OCI-LY7 (cell line): ENCODE measurements at regions not wholly inside any gene's neighbourhood (a gene's known extent, or its start where the extent isn't known, plus 50 kb on each side); places are given as distances from the start of the nearest gene placed in this dataset.

Experiments
- EZH2phosphoT487 ChIP-seq: fragments of 200-600 bp; sonication (generic); IDR thresholded peaks from 2 replicates; pipeline ENCODE4 v1.6.1; 2018; ENCODE audit warnings: low read depth, borderline replicate concordance, mild to moderate bottlenecking, mixed run types, antibody characterized with exemption, low read length, moderate library complexity, mixed read lengths
- TF ChIP-seq, protein P1 (sequence below): fragments of 200-600 bp; sonication (generic); conservative IDR thresholded peaks from 2 replicates; pipeline ENCODE4 v1.5.1; 2014; ENCODE audit warnings: mild to moderate bottlenecking, antibody characterized with exemption, low read length, moderate library complexity, mixed read lengths

DNA sequence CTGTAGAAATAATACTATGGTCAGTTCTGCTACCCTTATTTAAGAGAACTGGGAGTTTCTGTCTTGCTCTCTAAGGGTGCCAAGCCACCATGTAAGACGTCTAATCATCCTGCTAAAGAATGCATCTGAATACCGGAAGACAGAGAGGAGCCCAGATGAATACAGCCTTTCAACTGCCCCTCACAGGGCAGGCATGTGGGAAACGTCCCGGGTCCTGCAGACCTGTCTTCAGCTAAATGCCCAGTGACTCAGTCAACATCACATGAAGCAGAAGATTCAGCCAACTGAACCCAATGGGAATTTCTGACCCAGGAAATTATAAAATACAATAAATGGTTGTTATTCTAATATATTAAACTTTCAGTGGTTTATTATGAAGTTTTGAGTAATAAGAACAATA lies 2141.0 kb upstream of the AGA start:
- TF ChIP-seq, protein P1, sequence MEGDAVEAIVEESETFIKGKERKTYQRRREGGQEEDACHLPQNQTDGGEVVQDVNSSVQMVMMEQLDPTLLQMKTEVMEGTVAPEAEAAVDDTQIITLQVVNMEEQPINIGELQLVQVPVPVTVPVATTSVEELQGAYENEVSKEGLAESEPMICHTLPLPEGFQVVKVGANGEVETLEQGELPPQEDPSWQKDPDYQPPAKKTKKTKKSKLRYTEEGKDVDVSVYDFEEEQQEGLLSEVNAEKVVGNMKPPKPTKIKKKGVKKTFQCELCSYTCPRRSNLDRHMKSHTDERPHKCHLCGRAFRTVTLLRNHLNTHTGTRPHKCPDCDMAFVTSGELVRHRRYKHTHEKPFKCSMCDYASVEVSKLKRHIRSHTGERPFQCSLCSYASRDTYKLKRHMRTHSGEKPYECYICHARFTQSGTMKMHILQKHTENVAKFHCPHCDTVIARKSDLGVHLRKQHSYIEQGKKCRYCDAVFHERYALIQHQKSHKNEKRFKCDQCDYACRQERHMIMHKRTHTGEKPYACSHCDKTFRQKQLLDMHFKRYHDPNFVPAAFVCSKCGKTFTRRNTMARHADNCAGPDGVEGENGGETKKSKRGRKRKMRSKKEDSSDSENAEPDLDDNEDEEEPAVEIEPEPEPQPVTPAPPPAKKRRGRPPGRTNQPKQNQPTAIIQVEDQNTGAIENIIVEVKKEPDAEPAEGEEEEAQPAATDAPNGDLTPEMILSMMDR = no peak
- no peak for TF ChIP-seq EZH2phosphoT487
